ENCODE measurements at regions not wholly inside any gene's neighbourhood (a gene's known extent, or its start where the extent isn't known, plus 50 kb on each side); places are given as distances from the start of the nearest gene placed in this dataset.
"Not testable (repeated sequence)": the region's sequence is repeated elsewhere in the genome, so short reads cannot be mapped to it uniquely, and the experiment has no call there.

DNA sequence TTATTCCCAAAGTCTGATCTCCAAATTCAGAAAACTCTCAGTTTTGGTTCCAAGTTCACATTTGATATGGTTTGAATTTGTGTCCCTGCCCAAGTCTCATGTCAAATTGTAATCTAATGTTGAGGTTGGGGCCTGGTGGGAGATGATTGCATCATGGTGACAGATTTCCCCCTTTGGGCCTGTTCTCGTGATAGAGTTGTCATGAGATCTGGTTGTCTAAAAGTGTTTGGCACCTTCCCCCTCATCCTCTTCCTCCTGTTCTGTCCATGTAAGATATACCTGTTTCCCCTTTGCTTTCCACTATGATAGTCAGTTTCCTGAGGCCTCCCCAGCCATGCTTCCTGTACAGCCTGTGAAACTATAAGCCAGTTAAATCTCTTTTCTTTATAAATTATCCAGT is 138.6 kb downstream of the ARL4A start:
- Histone ChIP-seq H3K4me1 (ENCODE audit: insufficient read depth) (no peaks in the 10 kb centered on the region), H3K36me3 (ENCODE audit: insufficient read depth) (no peaks in the 10 kb centered on the region), H3K4me3 (ENCODE audit: low read depth, low read length) (no peak overlapping the region), H3K27ac (ENCODE audit: low read depth) (no peak overlapping the region)
- WGBS: 89% methylated on average over 1 of the region's 1 CpG
- no peak for DNase-seq (ENCODE audit: extremely low spot score)

DNA sequence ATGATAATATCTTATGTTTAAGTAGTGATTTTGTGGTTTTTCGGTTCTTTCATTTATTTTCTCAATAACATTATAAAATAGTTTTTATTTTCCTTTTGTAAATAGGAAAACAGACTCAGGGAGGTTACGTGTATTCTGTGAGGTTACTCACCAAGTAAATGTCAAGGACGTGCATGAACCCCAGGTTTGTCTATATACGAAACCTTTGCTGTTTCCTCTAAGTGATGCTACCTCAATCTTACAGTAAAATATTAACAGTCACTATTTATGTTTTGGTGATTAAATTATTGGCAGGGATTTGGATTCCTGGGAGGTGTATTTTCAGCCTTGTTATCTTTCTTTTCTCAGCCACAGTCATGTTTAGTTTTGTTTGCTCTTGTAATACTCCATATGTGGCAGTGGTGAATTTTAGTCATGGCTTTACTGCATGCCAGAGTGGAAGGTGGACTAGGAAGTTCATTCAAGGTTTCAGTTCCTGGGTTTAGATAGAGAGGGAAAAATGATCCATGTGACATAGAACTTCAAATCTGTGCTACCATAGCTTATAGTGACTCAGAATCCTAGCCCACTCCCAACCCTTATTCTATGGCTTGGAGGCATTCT is 139.9 kb downstream of the ARL4A start:
- no peak overlapping the region for H3K27ac ChIP-seq (ENCODE audit: low read depth)
- 86% methylated on average over 4 of the region's 4 CpGs for WGBS
- DNase-seq (ENCODE audit: extremely low spot score): no peak
- no peaks in the 10 kb centered on the region for H3K4me1 ChIP-seq (ENCODE audit: insufficient read depth)
- H3K36me3 ChIP-seq (ENCODE audit: insufficient read depth): no peaks in the 10 kb centered on the region
- no peak overlapping the region for H3K4me3 ChIP-seq (ENCODE audit: low read depth, low read length)

- no peaks in the 10 kb centered on the region for H3K36me3 ChIP-seq (ENCODE audit: insufficient read depth)
- WGBS: 72% methylated on average over 3 of the region's 3 CpGs
- no peak for DNase-seq (ENCODE audit: extremely low spot score)
- no peaks in the 10 kb centered on the region for H3K4me1 ChIP-seq (ENCODE audit: insufficient read depth)
- H3K27ac ChIP-seq (ENCODE audit: low read depth): no peak overlapping the region
- no peak overlapping the region for H3K4me3 ChIP-seq (ENCODE audit: low read depth, low read length)
Observed at GRCh38 chr7:12827920-12828319, 140.5 kb downstream of the ARL4A start.

DNA sequence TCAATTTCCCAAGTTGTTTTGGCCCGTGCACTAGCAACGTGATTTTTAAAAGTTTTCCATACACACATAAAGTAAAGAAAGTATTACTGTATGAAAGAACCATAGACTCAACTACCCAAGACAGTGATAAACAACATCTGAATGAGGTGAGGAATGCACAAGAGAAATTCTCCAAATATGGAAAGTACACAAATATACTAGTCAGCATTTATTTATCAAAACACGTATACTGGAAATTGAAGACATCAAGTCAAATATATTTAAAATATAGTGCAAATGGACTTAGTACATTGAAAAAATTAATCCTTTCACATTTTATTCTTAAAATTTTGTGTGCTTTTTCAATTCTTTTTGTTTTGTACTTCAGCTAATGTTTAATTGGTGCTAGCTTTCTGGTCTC is 143.6 kb downstream of the ARL4A start:
- Histone ChIP-seq H3K4me1 (ENCODE audit: insufficient read depth) (no peaks in the 10 kb centered on the region), H3K27ac (ENCODE audit: low read depth) (no peak overlapping the region), H3K4me3 (ENCODE audit: low read depth, low read length) (no peak overlapping the region), H3K36me3 (ENCODE audit: insufficient read depth) (no peaks in the 10 kb centered on the region)
- 48% methylated on average over 3 of the region's 3 CpGs for WGBS
- no peak for DNase-seq (ENCODE audit: extremely low spot score)

DNA sequence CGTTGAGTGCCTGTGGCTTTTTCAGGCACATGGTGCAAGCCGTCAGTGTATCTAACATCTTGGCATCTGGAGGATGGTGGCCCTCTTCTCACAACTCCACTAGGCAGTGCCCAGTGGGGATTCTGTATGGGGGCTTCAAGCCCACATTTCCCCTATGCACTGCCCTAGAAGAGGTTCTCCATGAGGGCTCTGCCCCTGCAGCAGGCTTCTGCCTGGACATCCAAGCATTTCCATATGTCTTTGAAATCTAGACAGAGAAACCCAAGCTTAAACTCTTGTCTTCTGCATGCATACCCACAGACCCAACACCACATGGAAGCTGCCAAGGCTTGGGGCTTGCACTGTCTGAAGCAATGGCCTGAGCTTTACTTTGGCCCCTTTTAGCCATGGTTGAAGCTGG is 146.4 kb downstream of the ARL4A start:
- no peaks in the 10 kb centered on the region for H3K36me3 ChIP-seq (ENCODE audit: insufficient read depth)
- H3K27ac ChIP-seq (ENCODE audit: low read depth): no peak overlapping the region
- no peaks in the 10 kb centered on the region for H3K4me1 ChIP-seq (ENCODE audit: insufficient read depth)
- no peak overlapping the region for H3K4me3 ChIP-seq (ENCODE audit: low read depth, low read length)
- WGBS: 100% methylated on average over 2 of the region's 2 CpGs
- DNase-seq (ENCODE audit: extremely low spot score): no peak

GRCh38 chr7:12834782-12835181 is 147.3 kb downstream of the ARL4A start:
- DNase-seq (ENCODE audit: extremely low spot score): no peak
- Histone ChIP-seq H3K4me3 (ENCODE audit: low read depth, low read length) (no peak overlapping the region), H3K36me3 (ENCODE audit: insufficient read depth) (no peaks in the 10 kb centered on the region), H3K4me1 (ENCODE audit: insufficient read depth) (no peaks in the 10 kb centered on the region), H3K27ac (ENCODE audit: low read depth) (no peak overlapping the region)
- 93% methylated on average over 1 of the region's 1 CpG for WGBS

- WGBS: 82% methylated on average over 11 of the region's 11 CpGs
- H3K4me3 ChIP-seq (ENCODE audit: low read depth, low read length): no peak overlapping the region
- H3K36me3 ChIP-seq (ENCODE audit: insufficient read depth): no peaks in the 10 kb centered on the region
- DNase-seq (ENCODE audit: extremely low spot score): no peak
- H3K27ac ChIP-seq (ENCODE audit: low read depth): no peak overlapping the region
- H3K4me1 ChIP-seq (ENCODE audit: insufficient read depth): no peaks in the 10 kb centered on the region
Observed at GRCh38 chr7:12839508-12840153, 152.2 kb downstream of the ARL4A start.

DNA sequence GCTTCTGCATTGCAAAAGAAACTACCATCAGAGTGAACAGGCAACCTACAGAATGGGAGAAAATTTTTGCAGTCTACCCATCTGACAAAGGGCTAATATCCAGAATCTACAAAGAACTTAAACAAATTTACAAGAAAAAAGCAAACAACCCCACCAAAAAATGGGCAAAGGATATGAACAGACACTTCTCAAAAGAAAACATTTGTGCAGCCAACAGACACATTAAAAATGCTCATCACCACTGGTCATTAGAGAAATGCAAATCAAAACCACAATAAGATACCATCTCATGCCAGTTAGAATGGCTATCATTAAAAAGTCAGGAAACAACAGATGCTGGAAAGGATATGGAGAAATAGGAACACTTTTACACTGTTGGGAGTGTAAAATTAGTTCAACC is 157.3 kb downstream of the ARL4A start:
- not testable (repeated sequence) for DNase-seq (ENCODE audit: extremely low spot score); H3K4me1 ChIP-seq (ENCODE audit: insufficient read depth); H3K36me3 ChIP-seq (ENCODE audit: insufficient read depth); H3K27ac ChIP-seq (ENCODE audit: low read depth); H3K4me3 ChIP-seq (ENCODE audit: low read depth, low read length)

GRCh38 chr7:12847001-12847400 is 159.6 kb downstream of the ARL4A start:
- no peak overlapping the region for H3K4me3 ChIP-seq (ENCODE audit: low read depth, low read length)
- no peaks in the 10 kb centered on the region for H3K4me1 ChIP-seq (ENCODE audit: insufficient read depth)
- H3K36me3 ChIP-seq (ENCODE audit: insufficient read depth): no peaks in the 10 kb centered on the region
- DNase-seq (ENCODE audit: extremely low spot score): no peak
- no peak overlapping the region for H3K27ac ChIP-seq (ENCODE audit: low read depth)
- 95% methylated on average over 1 of the region's 1 CpG for WGBS

DNA sequence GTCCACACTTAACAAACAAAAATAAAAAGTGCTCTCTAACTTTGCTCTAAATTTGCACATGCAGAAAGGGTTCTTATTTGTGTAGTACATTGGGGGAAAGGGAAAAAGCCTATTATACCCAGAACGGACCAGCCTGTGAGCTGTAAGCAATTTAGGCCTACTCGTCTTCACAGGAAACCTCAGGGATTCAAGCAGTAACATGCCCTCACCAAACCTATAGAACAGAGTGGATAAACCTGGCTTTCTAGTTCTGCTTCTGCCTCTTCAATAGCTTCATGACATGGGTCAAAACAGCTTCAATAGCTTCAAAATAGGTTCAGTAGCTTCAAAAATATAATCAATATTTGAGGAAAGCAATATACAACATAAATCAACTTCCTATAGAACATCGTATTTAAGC is 163.7 kb downstream of the ARL4A start:
- Histone ChIP-seq H3K27ac (ENCODE audit: low read depth) (no peak overlapping the region), H3K4me1 (ENCODE audit: insufficient read depth) (no peaks in the 10 kb centered on the region), H3K4me3 (ENCODE audit: low read depth, low read length) (no peak overlapping the region), H3K36me3 (ENCODE audit: insufficient read depth) (no peaks in the 10 kb centered on the region)
- peak; percentile 49 for DNase-seq (ENCODE audit: extremely low spot score)
- 77% methylated on average over 3 of the region's 3 CpGs for WGBS

DNA sequence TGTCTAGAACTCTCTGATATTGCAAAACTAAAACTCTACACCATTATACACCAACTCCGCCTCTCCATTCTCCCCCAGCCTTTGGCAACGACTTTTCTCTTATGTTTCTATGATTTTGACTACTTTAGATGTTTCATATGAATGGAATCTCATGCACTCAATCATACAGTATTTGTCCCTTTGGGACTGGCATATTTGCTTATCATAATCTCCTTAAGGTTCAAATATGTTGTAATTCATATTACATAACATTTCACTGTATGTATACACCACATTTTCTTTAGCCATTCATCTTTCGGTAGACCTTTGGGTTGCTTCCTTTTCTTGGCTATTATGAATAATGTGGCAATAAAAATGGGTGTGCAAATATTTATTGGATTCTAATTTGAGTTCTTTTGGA is 164.4 kb downstream of the ARL4A start:
- H3K36me3 ChIP-seq (ENCODE audit: insufficient read depth): no peaks in the 10 kb centered on the region
- no peak overlapping the region for H3K27ac ChIP-seq (ENCODE audit: low read depth)
- no peaks in the 10 kb centered on the region for H3K4me1 ChIP-seq (ENCODE audit: insufficient read depth)
- H3K4me3 ChIP-seq (ENCODE audit: low read depth, low read length): no peak overlapping the region
- WGBS: 86% methylated on average over 3 of the region's 3 CpGs
- DNase-seq (ENCODE audit: extremely low spot score): no peak

DNA sequence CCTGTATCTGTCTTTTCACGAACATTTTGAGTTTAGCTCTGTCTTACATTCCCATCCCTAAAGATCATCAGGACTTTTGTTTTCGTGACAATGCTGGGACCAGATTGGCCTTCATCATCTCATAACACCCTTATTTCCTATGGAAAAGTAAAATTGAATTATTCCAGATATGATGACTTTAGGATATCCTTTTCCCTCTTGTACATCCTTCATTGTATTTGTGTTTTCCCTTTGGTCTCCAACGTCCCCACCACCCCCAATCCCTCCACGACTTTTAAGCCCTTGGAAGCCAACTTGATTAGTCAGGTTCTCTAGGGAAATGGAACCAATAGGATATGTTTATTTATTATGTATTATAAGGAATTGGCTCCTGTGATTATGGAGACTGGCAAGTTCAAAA is 167.6 kb downstream of the ARL4A start:
- WGBS: 85% methylated on average over 4 of the region's 4 CpGs
- no peaks in the 10 kb centered on the region for H3K36me3 ChIP-seq (ENCODE audit: insufficient read depth)
- DNase-seq (ENCODE audit: extremely low spot score): no peak
- H3K4me1 ChIP-seq (ENCODE audit: insufficient read depth): no peaks in the 10 kb centered on the region
- H3K27ac ChIP-seq (ENCODE audit: low read depth): no peak overlapping the region
- H3K4me3 ChIP-seq (ENCODE audit: low read depth, low read length): no peak overlapping the region

DNA sequence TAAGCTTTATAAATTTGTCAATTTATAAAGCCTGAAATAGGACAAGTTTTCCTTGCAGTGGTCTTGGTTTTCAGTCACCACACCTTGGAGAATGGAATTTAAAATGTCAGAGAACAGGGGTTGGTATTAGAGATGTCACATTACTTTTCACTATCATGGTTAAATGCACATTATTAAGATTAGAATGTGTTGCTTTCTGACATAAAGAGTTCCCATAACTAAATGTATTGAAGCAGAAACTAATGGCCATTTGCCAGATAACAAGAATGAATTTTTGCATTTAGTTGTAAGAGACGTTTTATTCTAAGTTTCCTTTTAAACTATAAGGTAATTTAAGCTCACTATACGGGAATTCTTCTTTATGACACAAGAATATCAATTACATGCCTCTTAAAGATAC is 172.3 kb downstream of the ARL4A start:
- no peaks in the 10 kb centered on the region for H3K36me3 ChIP-seq (ENCODE audit: insufficient read depth)
- no peak for DNase-seq (ENCODE audit: extremely low spot score)
- H3K4me1 ChIP-seq (ENCODE audit: insufficient read depth): no peaks in the 10 kb centered on the region
- no peak overlapping the region for H3K4me3 ChIP-seq (ENCODE audit: low read depth, low read length)
- WGBS: 85% methylated on average over 2 of the region's 2 CpGs
- H3K27ac ChIP-seq (ENCODE audit: low read depth): no peak overlapping the region

DNA sequence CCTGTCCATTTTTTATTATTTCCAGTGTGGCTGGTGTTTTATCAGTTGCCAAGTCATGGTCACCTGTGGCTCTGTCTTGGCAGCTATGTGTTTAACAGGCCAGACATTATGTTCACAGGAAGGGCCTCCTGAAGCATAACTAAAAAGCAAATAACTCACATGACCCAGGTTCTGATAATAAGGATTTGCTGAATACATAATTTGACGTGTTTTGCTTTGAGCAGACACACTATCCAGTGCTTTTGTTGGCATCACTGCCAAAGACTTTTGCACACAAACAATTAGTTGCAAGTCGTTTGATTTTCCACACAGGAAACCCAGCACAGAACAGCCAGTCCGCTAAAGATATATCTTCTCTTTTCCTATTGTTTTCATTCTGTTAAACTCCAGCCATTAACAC is 173.6 kb downstream of the ARL4A start:
- Histone ChIP-seq H3K36me3 (ENCODE audit: insufficient read depth) (no peaks in the 10 kb centered on the region), H3K4me1 (ENCODE audit: insufficient read depth) (no peaks in the 10 kb centered on the region), H3K4me3 (ENCODE audit: low read depth, low read length) (no peak overlapping the region), H3K27ac (ENCODE audit: low read depth) (no peak overlapping the region)
- 30% methylated on average over 3 of the region's 3 CpGs for WGBS
- peak; percentile 10 for DNase-seq (ENCODE audit: extremely low spot score)

DNA sequence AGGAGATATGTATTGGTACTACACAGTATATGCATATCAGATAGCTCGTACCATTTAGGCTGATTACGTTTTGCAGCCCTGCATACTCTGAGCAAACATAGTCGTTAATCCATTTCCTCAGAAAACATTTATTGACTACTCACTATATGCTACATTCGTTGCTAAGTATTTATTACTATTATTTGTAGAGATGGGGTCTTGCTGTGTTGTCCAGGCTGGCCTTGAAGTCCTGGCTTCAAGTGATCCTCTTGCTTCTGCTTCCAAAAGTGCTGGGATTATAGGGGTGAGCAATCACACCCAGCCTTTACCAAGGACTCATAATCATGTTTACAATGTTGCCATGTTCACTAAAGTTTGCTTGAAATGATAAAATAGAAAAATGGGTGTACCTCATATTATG is 174.7 kb downstream of the ARL4A start:
- Histone ChIP-seq H3K27ac (ENCODE audit: low read depth) (no peak overlapping the region), H3K4me1 (ENCODE audit: insufficient read depth) (no peaks in the 10 kb centered on the region), H3K4me3 (ENCODE audit: low read depth, low read length) (no peak overlapping the region), H3K36me3 (ENCODE audit: insufficient read depth) (no peaks in the 10 kb centered on the region)
- no peak for DNase-seq (ENCODE audit: extremely low spot score)
- WGBS: 72% methylated on average over 4 of the region's 4 CpGs

All from urinary bladder (tissue), 3 donors.